ENCODE measurements at regions not wholly inside any gene's neighbourhood (a gene's known extent, or its start where the extent isn't known, plus 50 kb on each side); places are given as distances from the start of the nearest gene placed in this dataset.

GRCh38 chr7:54847921-54848320, 88.9 kb upstream of the SEC61G start:
- TF ChIP-seq EP300 (IDR thresholded peaks at IDR 0.05) (no peak), CTCF (IDR thresholded peaks at IDR 0.05) (no peak), POLR2AphosphoS5 (IDR thresholded peaks at IDR 0.05) (no peak)
